Fibroblast of lung (primary cell): ENCODE measurements at regions not wholly inside any gene's neighbourhood (a gene's known extent, or its start where the extent isn't known, plus 50 kb on each side); places are given as distances from the start of the nearest gene placed in this dataset.

ENCODE experiments used
- DNase-seq, 2 donors: peaks; one replicate each; pipeline versions ENCODE4 v3.0.0 to v3.0.0-alpha.2; 2010; ENCODE audit warnings: low read depth in 2 of 2
- H2AFZ ChIP-seq: 2 replicates; pipeline ENCODE4 v1.5.1; 2012; ENCODE audit warnings: low read length, control low read depth, inconsistent platforms
- H3K27ac ChIP-seq: 2 replicates; pipeline ENCODE4 v1.5.1; 2011; ENCODE audit warnings: low read length, control low read depth; ENCODE audit not compliant: insufficient read depth
- H3K27me3 ChIP-seq: 2 replicates; pipeline ENCODE4 v1.5.1; 2011; ENCODE audit warnings: mild to moderate bottlenecking, low read length; ENCODE audit not compliant: control insufficient read depth, insufficient read depth
- H3K36me3 ChIP-seq: 2 replicates; pipeline ENCODE4 v1.5.1; 2011; ENCODE audit warnings: low read length; ENCODE audit not compliant: control insufficient read depth, insufficient read depth
- H3K4me1 ChIP-seq: 2 replicates; pipeline ENCODE4 v1.5.1; 2011; ENCODE audit warnings: low read length; ENCODE audit not compliant: control insufficient read depth, insufficient read depth; ENCODE audit errors: extremely low read depth
- H3K4me2 ChIP-seq: 2 replicates; pipeline ENCODE4 v1.5.1; 2011; ENCODE audit warnings: low read length, control low read depth; ENCODE audit not compliant: insufficient read depth; ENCODE audit errors: extremely low read depth
- H3K4me3 ChIP-seq, 4 experiments: fragments of 200-600 bp in 1 of 4; sonication (generic) in 1 of 4; replicated peaks in 1 of 4; 2 replicates each; pipeline ENCODE4 v1.5.1; 2011 to 2016; ENCODE audit warnings: low read length in 4 of 4, low read depth in 3 of 4, mild to moderate bottlenecking in 3 of 4, control low read depth in 2 of 4, inconsistent platforms in 1 of 4, mixed read lengths in 1 of 4; ENCODE audit not compliant: insufficient read depth in 1 of 4; ENCODE audit errors: control extremely low read depth in 1 of 4
- H3K79me2 ChIP-seq: 2 replicates; pipeline ENCODE4 v1.5.1; 2012; ENCODE audit warnings: mild to moderate bottlenecking, low read length, inconsistent platforms; ENCODE audit not compliant: control insufficient read depth, insufficient read depth
- H3K9ac ChIP-seq: 2 replicates; pipeline ENCODE4 v1.5.1; 2011; ENCODE audit warnings: mild to moderate bottlenecking, low read length, control low read depth; ENCODE audit not compliant: insufficient read depth
- H3K9me3 ChIP-seq: 2 replicates; pipeline ENCODE4 v1.5.1; 2012; ENCODE audit warnings: low read depth, low read length; ENCODE audit not compliant: control insufficient read depth, insufficient read depth
- H4K20me1 ChIP-seq: 2 replicates; pipeline ENCODE4 v1.5.1; 2011; ENCODE audit warnings: low read length; ENCODE audit not compliant: control insufficient read depth, insufficient read depth; ENCODE audit errors: extremely low read depth
- EZH2 ChIP-seq: IDR thresholded peaks from 2 replicates; pipeline ENCODE4 v1.5.1; 2012; ENCODE audit warnings: low read length, control low read depth, mild to moderate bottlenecking; ENCODE audit errors: missing control alignments
- TF ChIP-seq, protein P1 (sequence below), 2 donors: IDR thresholded peaks in 1 of 2; conservative IDR thresholded peaks in 1 of 2; 1 replicate in 1 of 2; 2 replicates in 1 of 2; pipeline ENCODE4 v1.5.1; 2011 to 2012; ENCODE audit warnings: low read length in 2 of 2, control low read depth in 1 of 2, inconsistent platforms in 1 of 2, low read depth in 1 of 2, mild to moderate bottlenecking in 1 of 2

DNA sequence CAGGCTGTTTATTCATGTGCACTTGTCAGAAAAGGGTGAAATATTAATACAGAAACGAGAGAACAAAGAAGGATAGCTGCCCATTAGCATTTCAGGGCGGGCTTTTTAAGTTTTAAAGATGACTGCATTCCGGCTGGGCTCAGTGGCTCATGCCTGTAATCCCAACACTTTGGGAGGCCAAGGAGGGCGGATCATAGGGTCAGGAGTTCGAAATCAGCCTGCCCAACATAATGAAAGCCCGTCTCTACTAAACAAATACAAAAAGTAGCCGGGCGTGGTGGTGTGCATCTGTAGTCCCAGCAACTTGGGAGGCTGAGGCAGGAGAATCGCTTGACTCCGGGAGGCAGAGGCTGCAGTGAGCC, 130.5 kb downstream of the HFE start:
- peak; percentile 26 to 35 for DNase-seq
- no peak overlapping the region for H3K9ac ChIP-seq
- no peaks in the 10 kb centered on the region for H3K9me3 ChIP-seq
- TF ChIP-seq EZH2, result no peak
- TF ChIP-seq, protein P1, sequence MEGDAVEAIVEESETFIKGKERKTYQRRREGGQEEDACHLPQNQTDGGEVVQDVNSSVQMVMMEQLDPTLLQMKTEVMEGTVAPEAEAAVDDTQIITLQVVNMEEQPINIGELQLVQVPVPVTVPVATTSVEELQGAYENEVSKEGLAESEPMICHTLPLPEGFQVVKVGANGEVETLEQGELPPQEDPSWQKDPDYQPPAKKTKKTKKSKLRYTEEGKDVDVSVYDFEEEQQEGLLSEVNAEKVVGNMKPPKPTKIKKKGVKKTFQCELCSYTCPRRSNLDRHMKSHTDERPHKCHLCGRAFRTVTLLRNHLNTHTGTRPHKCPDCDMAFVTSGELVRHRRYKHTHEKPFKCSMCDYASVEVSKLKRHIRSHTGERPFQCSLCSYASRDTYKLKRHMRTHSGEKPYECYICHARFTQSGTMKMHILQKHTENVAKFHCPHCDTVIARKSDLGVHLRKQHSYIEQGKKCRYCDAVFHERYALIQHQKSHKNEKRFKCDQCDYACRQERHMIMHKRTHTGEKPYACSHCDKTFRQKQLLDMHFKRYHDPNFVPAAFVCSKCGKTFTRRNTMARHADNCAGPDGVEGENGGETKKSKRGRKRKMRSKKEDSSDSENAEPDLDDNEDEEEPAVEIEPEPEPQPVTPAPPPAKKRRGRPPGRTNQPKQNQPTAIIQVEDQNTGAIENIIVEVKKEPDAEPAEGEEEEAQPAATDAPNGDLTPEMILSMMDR (conservative IDR thresholded peaks at IDR 0.05 in 1 of 2, IDR thresholded peaks at IDR 0.05 in 1 of 2; ENCODE audit: low read depth in 1 of 2, low read length in 2 of 2), result no peak
- H3K27me3 ChIP-seq, result no peaks in the 10 kb centered on the region
- H3K36me3 ChIP-seq, result no peaks in the 10 kb centered on the region
- H4K20me1 ChIP-seq, result no peaks in the 10 kb centered on the region
- peak overlapping the region; percentile 68 for H3K4me2 ChIP-seq
- peak overlapping the region; percentile 26 to 86 (median 56) for H3K4me3 ChIP-seq
- no peaks in the 10 kb centered on the region for H3K79me2 ChIP-seq
- peak overlapping the region; percentile 80 for H3K27ac ChIP-seq
- no peak overlapping the region for H2AFZ ChIP-seq
- H3K4me1 ChIP-seq, result peaks cover 2% of the 10 kb centered on the region

GRCh38 chr6:26218824-26219223, 131.6 kb downstream of the HFE start:
- TF ChIP-seq, protein P1 (conservative IDR thresholded peaks at IDR 0.05 in 1 of 2, IDR thresholded peaks at IDR 0.05 in 1 of 2; ENCODE audit: low read depth in 1 of 2, low read length in 2 of 2), result no peak
- no peak for TF ChIP-seq EZH2
- no peaks in the 10 kb centered on the region for H3K36me3 ChIP-seq
- H4K20me1 ChIP-seq, result no peaks in the 10 kb centered on the region
- no peaks in the 10 kb centered on the region for H3K27me3 ChIP-seq
- DNase-seq, result no peak
- no peak overlapping the region for H3K9ac ChIP-seq
- H3K4me1 ChIP-seq, result peaks cover 2% of the 10 kb centered on the region
- no peak overlapping the region for H3K4me2 ChIP-seq
- H3K79me2 ChIP-seq, result no peaks in the 10 kb centered on the region
- no peak overlapping the region for H3K27ac ChIP-seq
- no peak overlapping the region for H3K4me3 ChIP-seq
- no peak overlapping the region for H2AFZ ChIP-seq
- no peaks in the 10 kb centered on the region for H3K9me3 ChIP-seq

DNA sequence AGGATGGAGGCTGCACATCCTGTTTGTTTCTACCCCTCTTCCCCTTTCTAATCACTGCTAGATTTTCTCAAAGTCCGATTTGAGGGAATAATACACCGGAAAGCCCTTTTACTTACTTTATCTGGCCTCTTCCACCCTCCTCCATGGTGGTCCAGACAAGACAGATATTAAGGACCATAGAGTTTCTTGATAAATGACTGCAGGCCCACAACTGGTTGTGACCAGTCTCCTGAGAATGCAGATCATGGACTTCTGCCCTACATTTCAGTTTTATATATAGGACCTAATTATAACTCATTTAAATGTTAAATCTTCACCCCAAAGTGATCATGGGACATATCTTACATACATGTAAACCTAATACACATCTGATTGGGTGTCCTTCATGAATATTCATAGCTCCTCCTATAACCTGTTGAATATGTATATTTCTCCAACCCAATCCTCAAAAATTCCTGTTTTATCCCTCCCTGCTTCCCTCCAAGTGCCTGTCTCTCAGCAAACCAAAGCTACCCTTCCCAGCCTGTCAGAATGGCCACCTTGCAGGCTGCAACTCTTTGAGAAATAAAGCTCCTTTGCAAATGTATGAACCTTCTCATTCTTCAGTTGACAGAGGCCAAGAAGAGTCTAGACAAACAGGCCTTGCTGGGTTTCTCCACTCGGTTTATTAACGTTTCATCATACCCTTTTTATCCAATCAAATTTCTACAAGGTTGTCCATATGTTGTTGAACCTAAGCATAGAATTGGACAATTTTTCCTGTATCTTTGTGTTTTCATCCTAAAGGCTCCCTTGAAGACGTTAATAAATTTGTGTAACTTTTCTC, 133.1 kb downstream of the HFE start:
- H3K4me1 ChIP-seq, result peaks cover 2% of the 10 kb centered on the region
- no peaks in the 10 kb centered on the region for H3K36me3 ChIP-seq
- no peak overlapping the region for H3K4me2 ChIP-seq
- no peaks in the 10 kb centered on the region for H3K27me3 ChIP-seq
- H3K9ac ChIP-seq, result no peak overlapping the region
- no peaks in the 10 kb centered on the region for H3K79me2 ChIP-seq
- H2AFZ ChIP-seq, result no peak overlapping the region
- no peak for DNase-seq
- H3K27ac ChIP-seq, result no peak overlapping the region
- H3K4me3 ChIP-seq, result no peak overlapping the region
- no peaks in the 10 kb centered on the region for H4K20me1 ChIP-seq
- H3K9me3 ChIP-seq, result no peaks in the 10 kb centered on the region
- no peak for TF ChIP-seq EZH2
- TF ChIP-seq, protein P1 (conservative IDR thresholded peaks at IDR 0.05 in 1 of 2, IDR thresholded peaks at IDR 0.05 in 1 of 2; ENCODE audit: low read depth in 1 of 2, low read length in 2 of 2), result no peak
